ENCODE measurements at regions not wholly inside any gene's neighbourhood (a gene's known extent, or its start where the extent isn't known, plus 50 kb on each side); places are given as distances from the start of the nearest gene placed in this dataset.

DNA sequence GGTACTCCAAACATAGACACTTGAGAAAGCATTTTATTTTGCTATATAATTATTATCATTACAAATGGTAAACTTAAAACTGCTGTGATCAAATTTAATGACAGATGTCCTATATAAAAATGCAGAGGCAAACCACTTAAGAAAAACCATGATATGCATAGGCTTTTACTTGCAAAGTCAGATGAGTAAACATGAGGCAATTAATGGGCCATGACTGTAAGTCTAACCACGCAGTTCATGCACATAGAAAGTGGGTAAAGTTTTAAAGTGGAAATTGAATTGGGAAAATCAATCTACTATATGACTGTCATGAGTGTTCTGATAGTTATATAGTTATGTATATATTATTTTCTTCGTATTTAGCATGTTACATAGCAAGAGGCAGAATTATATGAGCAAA, 219.2 kb downstream of the PTPRC start:
- Histone ChIP-seq H3K4me1 (ENCODE audit: low read depth, poor library complexity, severe bottlenecking) (no peaks in the 10 kb centered on the region), H3K4me3 (IDR thresholded peaks at IDR 0.05; ENCODE audit: insufficient read depth, low read depth, low read length) (no peak overlapping the region), H3K79me2 (ENCODE audit: insufficient read depth, low read depth) (peaks cover 10% of the 10 kb centered on the region; the same call in 1 of the 2 replicates), H3K4me2 (no peak overlapping the region), H4K20me1 (ENCODE audit: insufficient read depth) (no peaks in the 10 kb centered on the region), H2AFZ (ENCODE audit: low read depth) (no peak overlapping the region), H3K27me3 (ENCODE audit: insufficient read depth, low read depth) (no peaks in the 10 kb centered on the region), H3K9ac (no peak overlapping the region), H3K27ac (no peak overlapping the region), H3K36me3 (ENCODE audit: insufficient read depth) (no peaks in the 10 kb centered on the region)
- TF ChIP-seq CTCF (conservative IDR thresholded peaks at IDR 0.05; ENCODE audit: low read depth, low read length), result no peak

DNA sequence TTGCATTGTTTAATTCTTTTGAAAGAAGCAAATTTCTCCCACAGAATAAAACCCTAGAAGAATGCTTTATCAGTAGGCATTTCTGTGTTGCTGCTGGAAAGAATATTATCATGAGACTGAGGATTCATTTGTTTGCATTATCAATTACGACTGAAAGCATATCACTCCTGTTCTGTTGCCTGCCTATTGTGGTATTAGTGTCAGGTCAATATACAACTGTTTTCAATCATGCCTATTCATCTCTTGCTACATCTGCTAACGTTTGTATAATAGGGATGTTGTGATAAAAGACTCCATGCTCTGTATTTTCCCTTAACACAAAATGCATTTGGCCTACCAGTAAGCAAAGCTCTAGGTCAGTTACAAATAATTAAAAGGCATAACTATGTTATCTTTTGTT, 221.5 kb downstream of the PTPRC start:
- H3K4me1 ChIP-seq (ENCODE audit: low read depth, poor library complexity, severe bottlenecking), result no peaks in the 10 kb centered on the region

GRCh38 chr1:198861636-198862035, 222.8 kb downstream of the PTPRC start:
- H3K79me2 ChIP-seq (ENCODE audit: insufficient read depth, low read depth), result peaks cover 13% of the 10 kb centered on the region; the same call in 1 of the 2 replicates
- TF ChIP-seq CTCF (conservative IDR thresholded peaks at IDR 0.05; ENCODE audit: low read depth, low read length), result no peak
- H2AFZ ChIP-seq (ENCODE audit: low read depth), result no peak overlapping the region
- no peaks in the 10 kb centered on the region for H4K20me1 ChIP-seq (ENCODE audit: insufficient read depth)
- H3K9ac ChIP-seq, result no peak overlapping the region
- no peak overlapping the region for H3K27ac ChIP-seq
- no peak overlapping the region for H3K4me3 ChIP-seq (IDR thresholded peaks at IDR 0.05; ENCODE audit: insufficient read depth, low read depth, low read length)
- no peaks in the 10 kb centered on the region for H3K4me1 ChIP-seq (ENCODE audit: low read depth, poor library complexity, severe bottlenecking)
- no peak overlapping the region for H3K4me2 ChIP-seq
- no peaks in the 10 kb centered on the region for H3K36me3 ChIP-seq (ENCODE audit: insufficient read depth)
- no peaks in the 10 kb centered on the region for H3K27me3 ChIP-seq (ENCODE audit: insufficient read depth, low read depth)

More for the DNA sequence above, 221.5 kb downstream of the PTPRC start:
- no peaks in the 10 kb centered on the region for H4K20me1 ChIP-seq (ENCODE audit: insufficient read depth)
- H3K27ac ChIP-seq, result no peak overlapping the region
- H3K4me2 ChIP-seq, result no peak overlapping the region
- no peak for TF ChIP-seq CTCF (conservative IDR thresholded peaks at IDR 0.05; ENCODE audit: low read depth, low read length)
- no peak overlapping the region for H3K4me3 ChIP-seq (IDR thresholded peaks at IDR 0.05; ENCODE audit: insufficient read depth, low read depth, low read length)
- no peak overlapping the region for H3K9ac ChIP-seq
- H3K79me2 ChIP-seq (ENCODE audit: insufficient read depth, low read depth), result peaks cover 13% of the 10 kb centered on the region; the same call in 1 of the 2 replicates
- H3K27me3 ChIP-seq (ENCODE audit: insufficient read depth, low read depth), result no peaks in the 10 kb centered on the region
- no peaks in the 10 kb centered on the region for H3K36me3 ChIP-seq (ENCODE audit: insufficient read depth)
- H2AFZ ChIP-seq (ENCODE audit: low read depth), result no peak overlapping the region

- Histone ChIP-seq H3K27me3 (ENCODE audit: insufficient read depth, low read depth) (no peaks in the 10 kb centered on the region), H3K4me3 (IDR thresholded peaks at IDR 0.05; ENCODE audit: insufficient read depth, low read depth, low read length) (no peak overlapping the region), H3K9ac (no peak overlapping the region), H3K79me2 (ENCODE audit: insufficient read depth, low read depth) (peaks cover 31% of the 10 kb centered on the region; the same call in 1 of the 2 replicates), H2AFZ (ENCODE audit: low read depth) (no peak overlapping the region), H3K4me1 (ENCODE audit: low read depth, poor library complexity, severe bottlenecking) (peaks cover 4% of the 10 kb centered on the region), H3K4me2 (no peak overlapping the region), H3K27ac (no peak overlapping the region), H3K36me3 (ENCODE audit: insufficient read depth) (0 out of 2 replicates have a peak, but pooled peaks cover 3% of the 10 kb centered on the region), H4K20me1 (ENCODE audit: insufficient read depth) (no peaks in the 10 kb centered on the region)
- no peak for TF ChIP-seq CTCF (conservative IDR thresholded peaks at IDR 0.05; ENCODE audit: low read depth, low read length)
Observed at GRCh38 chr1:198864695-198865094, 225.9 kb downstream of the PTPRC start.
